ENCODE measurements at regions not wholly inside any gene's neighbourhood (a gene's known extent, or its start where the extent isn't known, plus 50 kb on each side); places are given as distances from the start of the nearest gene placed in this dataset.
"Not testable (repeated sequence)": the region's sequence is repeated elsewhere in the genome, so short reads cannot be mapped to it uniquely, and the experiment has no call there.

- DNase-seq = no peak
Measured at GRCh38 chr6:84635081-84635761, 129.2 kb downstream of the TBX18 start.

GRCh38 chr6:84633771-84634170 lies 130.6 kb downstream of the TBX18 start:
- no peak for DNase-seq

DNA sequence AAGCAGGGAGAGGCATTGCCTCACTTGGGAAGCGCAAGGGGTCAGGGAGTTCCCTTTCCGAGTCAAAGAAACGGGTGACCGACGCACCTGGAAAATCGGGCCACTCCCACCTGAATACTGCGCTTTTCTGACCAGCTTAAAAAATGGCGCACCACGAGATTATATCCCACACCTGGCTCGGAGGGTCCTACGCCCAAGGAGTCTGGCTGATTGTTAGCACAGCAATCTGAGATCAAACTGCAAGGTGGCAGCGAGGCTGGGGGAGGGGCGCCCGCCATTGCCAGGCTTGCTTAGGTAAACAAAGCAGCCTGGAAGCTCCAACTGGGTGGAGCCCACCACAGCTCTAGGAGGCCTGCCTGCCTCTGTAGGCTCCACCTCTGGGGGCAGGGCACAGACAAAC lies 137.9 kb downstream of the TBX18 start:
- not testable (repeated sequence) for DNase-seq

- DNase-seq = no peak
Measured at GRCh38 chr6:84625506-84625905, 138.9 kb downstream of the TBX18 start.

GRCh38 chr6:84623956-84624680 lies 140.3 kb downstream of the TBX18 start:
- DNase-seq = no peak

GRCh38 chr6:84618836-84619235 lies 145.6 kb downstream of the TBX18 start:
- no peak for DNase-seq

DNA sequence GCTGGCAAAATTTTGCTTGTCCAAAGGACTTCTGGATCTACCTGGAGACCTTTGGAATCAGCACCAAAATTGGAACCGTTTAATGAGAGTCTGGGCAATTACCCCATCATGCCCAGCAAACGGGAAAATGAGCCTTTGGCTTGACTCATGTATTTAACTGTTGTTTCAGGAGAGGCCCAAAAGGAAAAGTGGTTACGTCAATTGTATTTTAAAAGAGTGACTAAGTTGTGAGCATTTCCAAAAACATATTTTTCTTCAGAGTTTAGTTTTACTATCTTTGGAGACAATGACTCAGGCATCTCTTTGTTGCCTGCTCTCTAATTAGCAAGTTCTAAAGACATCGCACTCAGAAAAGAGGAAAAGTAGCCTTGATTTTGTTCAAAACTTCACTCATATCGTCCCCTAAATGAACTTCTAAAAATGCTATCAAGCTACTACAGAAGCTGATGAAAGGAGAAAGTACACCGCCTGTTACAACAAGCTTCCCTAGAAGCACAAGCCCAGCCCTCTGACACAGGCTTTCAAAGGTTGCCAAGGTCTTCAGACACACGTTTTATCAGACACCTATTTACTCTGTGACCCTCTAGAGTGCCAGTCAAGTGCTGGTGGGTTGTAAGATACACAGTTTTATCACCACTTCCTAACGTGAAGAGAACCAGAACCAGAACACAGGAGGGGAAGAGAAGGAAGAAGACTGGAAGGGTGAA lies 146.2 kb downstream of the TBX18 start:
- DNase-seq = no peak

DNA sequence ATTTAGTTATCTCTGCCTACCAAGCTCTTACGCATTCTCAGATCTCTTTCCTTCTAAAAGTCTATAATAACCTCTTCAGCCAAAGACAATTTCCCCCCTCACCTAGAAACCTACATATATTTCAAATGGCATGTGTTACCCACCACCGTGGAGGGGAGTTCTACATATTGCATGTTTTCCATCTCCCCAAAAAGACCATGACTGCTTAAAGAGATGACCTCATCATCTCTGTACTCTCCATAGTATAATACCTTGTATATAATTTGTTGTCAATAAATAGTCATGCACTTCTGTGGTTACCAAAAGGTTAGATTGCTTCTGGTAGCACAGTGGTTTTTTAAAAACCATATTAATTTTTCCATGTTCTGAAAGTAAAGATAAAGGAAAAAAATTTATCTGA lies 148.4 kb downstream of the TBX18 start:
- DNase-seq = no peak

DNA sequence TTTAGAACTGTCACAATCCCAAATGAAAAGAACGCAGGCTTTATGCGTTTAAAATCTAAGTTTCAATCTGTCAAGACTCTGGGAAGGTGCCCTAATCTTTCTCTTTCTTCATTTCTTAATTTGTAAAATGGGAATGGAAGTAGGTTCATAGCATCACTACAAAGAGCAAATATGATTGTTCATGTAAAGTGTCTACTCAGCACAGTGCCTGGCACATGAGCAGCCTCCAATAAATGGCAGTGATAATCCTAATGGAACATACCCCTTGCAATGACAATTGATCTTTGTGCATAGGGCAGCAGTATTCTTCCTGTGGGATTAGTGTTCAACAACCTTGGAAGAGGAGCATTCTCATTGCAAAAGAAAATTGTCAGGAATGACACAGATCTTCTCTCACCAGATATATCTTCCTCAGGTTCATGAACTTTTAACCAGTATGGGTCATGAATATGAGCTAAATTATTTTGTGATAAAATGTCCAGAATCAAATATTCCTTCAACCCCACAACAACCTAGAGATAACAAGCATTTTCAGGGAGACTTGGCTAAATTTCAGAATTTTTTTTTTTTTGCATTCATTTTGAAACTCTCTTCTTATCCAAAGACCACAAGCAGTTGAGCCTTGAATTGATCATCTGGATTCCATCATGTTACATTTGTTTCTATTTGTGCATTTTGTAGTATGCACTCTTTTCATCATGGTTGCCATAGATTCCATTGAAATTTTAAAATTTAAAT lies 149.1 kb downstream of the TBX18 start:
- DNase-seq = no peak

DNA sequence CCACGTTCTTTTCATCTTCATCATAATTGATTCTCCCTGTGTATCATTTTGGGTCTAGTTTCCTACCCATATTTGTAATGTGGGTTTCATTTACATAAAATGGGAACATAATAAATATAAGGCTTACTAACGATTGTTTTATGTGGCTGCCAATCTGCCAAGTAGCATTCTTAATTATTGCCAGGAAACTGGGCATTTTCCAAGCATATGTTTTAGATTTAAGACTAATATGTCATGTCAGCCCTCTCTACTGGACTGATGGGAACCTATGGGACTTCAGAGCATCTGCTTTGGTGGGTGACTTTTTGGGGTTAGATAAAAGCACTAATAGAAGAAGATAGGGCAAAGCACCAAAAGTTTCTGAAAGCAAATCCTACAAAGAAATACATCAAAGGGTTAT lies 157.5 kb downstream of the TBX18 start:
- DNase-seq = no peak

DNA sequence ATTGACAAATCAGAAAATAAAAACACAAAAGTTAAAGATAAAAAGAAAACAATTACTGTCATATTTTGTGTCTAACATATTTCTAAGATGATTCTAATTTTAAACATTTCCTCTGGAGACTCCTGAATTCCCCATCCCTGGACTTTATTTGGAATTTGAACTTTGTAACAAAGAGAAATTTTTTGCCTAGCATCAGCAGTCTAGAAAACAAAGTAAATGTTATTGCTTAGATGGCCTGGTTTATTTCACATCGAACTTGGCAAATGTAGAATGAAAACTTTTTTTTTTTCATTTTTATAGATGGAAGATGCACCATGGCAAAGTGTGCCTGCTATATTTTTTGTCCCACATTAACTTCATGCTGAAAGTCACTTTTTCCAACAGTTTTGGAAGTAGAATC lies 159.1 kb downstream of the TBX18 start:
- DNase-seq = no peak

DNA sequence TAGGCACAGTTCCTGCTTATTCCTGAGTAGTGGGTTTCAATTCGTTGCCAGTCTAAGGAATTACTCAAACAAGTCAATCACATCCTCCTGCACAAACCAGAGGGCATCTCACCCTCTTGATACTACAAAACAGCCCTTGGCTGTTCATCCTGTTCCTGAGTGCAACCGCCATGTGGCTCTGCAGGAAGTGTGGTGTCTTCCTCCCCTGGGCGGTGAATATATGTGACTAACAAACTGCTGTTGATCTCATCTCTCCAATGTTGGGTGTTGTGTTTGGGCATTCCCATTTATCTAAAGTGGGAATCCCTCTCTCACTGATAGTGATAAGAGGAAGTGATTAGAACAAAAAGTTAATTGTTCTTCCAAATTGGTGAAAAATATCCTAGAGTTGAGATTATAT lies 163.0 kb downstream of the TBX18 start:
- no peak for DNase-seq

DNA sequence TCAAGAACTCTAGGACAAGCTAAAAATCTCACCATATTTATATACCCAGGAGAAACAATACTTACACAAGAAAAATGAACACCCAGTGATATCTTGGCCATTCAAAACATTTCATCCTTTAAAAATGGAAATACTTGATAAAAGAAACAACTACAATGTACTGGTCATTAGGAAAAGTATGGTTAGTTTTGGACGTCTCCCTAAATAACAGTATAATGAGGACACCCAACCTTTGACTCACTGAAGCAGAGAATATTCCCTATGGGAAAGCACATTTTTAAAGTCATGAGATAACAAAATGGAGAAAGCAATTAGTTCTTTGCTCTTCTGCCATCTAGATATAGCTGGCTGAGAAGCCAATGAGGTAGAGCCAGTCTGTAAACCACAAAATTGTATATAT lies 164.4 kb downstream of the TBX18 start:
- no peak for DNase-seq

DNA sequence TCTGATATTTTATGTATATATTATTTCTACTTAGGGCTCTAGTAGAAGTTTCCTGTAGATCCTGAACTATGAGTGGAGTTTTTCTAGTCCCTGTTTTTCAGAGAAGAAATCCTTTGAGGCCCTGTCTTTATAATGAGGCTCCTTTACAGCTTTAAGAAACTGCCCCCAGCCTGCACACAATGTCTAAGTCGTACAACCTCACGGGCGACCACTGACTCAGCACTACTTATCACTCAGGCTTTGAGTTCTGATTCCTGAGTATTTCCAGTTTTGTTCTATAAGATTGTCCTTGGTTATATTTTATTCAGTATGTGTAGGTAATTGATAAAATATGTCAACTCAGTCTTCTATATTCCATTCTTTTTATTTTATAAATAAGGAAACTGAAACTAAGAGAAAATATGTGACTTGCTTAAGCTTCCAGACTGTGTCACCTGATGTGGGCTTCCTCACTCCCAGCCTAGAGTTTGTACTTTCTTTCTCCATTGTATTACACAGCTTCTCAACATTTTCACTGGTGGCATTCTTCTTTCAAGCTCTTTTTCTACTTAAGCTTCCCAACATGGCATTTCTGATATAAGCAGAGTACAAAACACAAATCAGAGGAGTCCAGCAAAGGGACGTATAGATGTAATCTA lies 167.0 kb downstream of the TBX18 start:
- DNase-seq = no peak

GRCh38 chr6:84596488-84596887 lies 167.9 kb downstream of the TBX18 start:
- DNase-seq = no peak

GRCh38 chr6:84588697-84589080 lies 175.7 kb downstream of the TBX18 start:
- DNase-seq = no peak

DNA sequence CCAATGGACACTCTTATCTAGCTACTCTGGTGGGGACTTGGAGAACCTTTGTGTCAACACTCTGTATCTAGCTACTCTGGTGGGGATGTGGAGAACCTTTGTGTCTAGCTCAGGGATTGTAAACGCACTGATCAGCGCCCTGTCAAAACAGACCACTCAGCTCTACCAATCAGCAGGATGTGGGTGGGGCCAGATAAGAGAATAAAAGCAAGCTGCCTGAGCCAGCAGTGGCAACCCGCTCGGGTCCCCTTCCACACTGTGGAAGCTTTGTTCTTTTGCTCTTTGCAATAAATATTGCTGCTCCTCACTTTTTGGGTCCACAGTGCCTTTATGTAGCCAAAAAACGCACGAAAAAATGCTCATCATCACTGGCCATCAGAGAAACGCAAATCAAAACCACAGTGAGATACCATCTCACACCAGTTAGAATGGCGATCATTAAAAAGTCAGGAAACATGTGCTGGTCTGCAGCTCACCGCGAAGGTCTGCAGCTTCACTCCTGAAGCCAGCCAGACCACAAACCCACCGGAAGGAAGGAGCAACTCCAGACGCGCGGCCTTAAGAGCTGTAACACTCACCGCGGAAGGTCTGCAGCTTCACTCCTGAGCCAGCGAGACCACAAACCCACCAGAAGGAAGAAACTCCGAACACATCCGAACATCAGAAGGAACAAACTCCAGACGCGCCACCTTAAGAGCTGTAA lies 176.3 kb downstream of the TBX18 start:
- not testable (repeated sequence) for DNase-seq

GRCh38 chr6:84587202-84587940 lies 177.0 kb downstream of the TBX18 start:
- not testable (repeated sequence) for DNase-seq

DNA sequence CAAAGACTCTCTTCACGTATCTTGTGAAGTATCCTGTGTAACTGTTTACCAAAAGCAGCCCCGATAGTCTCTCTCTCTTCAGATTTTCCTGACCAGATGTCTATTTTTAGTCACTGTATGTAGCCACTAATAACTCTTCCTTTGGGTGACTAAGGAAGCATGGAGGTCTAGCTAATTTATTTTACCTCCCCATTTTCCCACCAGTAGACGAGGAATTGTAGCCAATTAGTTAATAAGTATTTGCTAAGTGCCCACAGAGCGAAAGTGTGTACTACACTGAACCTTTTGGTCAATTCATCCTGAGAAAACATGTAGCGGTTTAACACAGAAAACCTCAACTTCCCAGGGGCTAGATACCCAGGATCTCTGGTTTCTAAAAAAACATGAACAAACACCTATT lies 180.6 kb downstream of the TBX18 start:
- DNase-seq = no peak

DNA sequence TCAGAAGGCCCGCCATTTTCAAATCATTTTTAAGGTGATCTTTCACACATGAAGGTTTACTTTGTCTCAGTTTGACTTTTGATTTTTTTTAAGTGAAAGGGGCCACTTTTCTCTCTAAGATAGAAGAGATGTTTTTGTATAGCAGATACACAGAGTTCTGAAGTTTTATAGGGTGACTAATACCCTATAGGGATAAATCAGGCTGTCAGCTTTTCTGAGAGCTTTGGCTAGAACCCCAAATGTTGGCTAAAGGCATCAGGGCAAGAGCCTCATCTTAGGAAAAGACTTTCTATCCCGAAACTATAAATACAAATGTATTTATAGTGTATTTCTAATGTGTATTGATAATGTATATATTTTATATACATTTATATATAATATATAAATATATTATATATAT lies 181.4 kb downstream of the TBX18 start:
- no peak for DNase-seq

DNA sequence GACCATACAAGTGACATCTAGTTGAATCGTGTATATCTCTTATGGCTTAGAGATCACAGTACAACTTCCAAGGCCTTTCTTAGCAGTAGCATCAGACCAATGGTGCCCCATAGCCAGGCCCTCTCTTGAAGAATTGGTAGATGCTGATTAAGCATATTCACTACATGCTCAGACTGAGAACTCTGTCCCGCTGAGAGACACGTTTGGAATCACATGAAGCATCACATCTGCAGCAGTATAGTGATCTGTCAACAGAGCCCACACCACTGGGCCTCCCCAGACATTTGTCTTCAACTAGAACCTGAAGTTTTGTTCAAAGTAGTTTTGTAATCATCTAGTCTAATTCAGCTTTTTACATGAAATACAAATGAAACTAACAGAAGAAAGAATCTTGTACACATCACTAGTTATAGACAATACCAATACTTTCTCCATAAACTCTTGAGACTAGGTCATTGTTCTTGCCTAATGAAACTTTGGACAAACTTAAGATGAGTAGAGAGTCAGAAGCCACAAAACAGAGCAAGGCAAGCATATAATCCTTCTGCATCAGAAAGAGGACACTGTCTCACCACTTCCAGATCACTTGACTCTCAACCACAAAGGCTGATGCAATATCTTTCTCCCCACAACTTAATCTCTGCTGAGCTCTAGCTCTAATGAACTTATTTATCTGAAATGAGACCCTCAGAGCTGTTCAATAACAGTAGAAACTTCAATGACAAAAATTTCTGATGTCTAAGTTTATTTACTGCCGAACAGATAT lies 182.7 kb downstream of the TBX18 start:
- DNase-seq = no peak

Data from NCI-H2081 treated with DMSO at 0.1 percent for 48 hours (cell line).